Lower leg skin (tissue), 4 donors: ENCODE measurements at regions not wholly inside any gene's neighbourhood (a gene's known extent, or its start where the extent isn't known, plus 50 kb on each side); places are given as distances from the start of the nearest gene placed in this dataset.

Experiments used
- DNase-seq, 2 donors: peaks; one replicate each; pipeline ENCODE4 v3.0.0-alpha.2; 2019; ENCODE audit warnings: low spot score in 2 of 2
- H3K4me3 ChIP-seq: fragments of 200-600 bp; sonication (generic); 2 replicates; pipeline ENCODE4 v1.5.1; 2017; ENCODE audit warnings: mild to moderate bottlenecking, low read depth; ENCODE audit not compliant: poor library complexity, severe bottlenecking
- CTCF ChIP-seq, 3 donors: fragments of 450-650 bp; IDR thresholded peaks; one replicate each; pipeline ENCODE4 v1.5.1; 2016; ENCODE audit warnings: antibody characterized with exemption in 3 of 3, mild to moderate bottlenecking in 3 of 3, moderate library complexity in 2 of 3
- POLR2A ChIP-seq, 2 donors: fragments of 450-650 bp; IDR thresholded peaks; one replicate each; pipeline ENCODE4 v1.6.1; 2016 to 2017; ENCODE audit warnings: antibody characterized with exemption in 2 of 2, mild to moderate bottlenecking in 1 of 2, moderate library complexity in 1 of 2
- WGBS, 2 donors: methylation state at CpG; one replicate each; pipeline ENCODE4 v1.1.5; 2018; 5-methylcytosine and 5-hydroxymethylcytosine counted together
- intact Hi-C: fragments of 100-400 bp; cut with DNase I; formaldehyde crosslinking; loops from one replicate; pipeline ENCODE4 v1.15.0; 2023; ENCODE audit warnings: low total_unique reads

GRCh38 chr2:8579485-8580085 lies 102.3 kb upstream of the ID2 start:
- no peak for DNase-seq
- TF ChIP-seq CTCF (IDR thresholded peaks at IDR 0.05) (no peak), POLR2A (IDR thresholded peaks at IDR 0.05) (no peak)
- intact Hi-C loops, result no loop called here
- 74 to 84% methylated on average over 6 of the region's 6 CpGs for WGBS, 2 donors
- no peak overlapping the region for H3K4me3 ChIP-seq

GRCh38 chr2:8580316-8581233 lies 101.3 kb upstream of the ID2 start:
- TF ChIP-seq CTCF (IDR thresholded peaks at IDR 0.05) (no peak), POLR2A (IDR thresholded peaks at IDR 0.05) (no peak)
- intact Hi-C loops, result no loop called here
- DNase-seq, result peak in 1 of 2 donors; percentile 40
- 78 to 82% methylated on average over 16 of the region's 16 CpGs for WGBS, 2 donors
- H3K4me3 ChIP-seq, result no peak overlapping the region

GRCh38 chr2:8581234-8581561 lies 100.7 kb upstream of the ID2 start:
- DNase-seq, result peak in 1 of 2 donors; percentile 82
- intact Hi-C loops, result no loop called here
- no peak overlapping the region for H3K4me3 ChIP-seq
- TF ChIP-seq CTCF (IDR thresholded peaks at IDR 0.05), result no peak
- TF ChIP-seq POLR2A (IDR thresholded peaks at IDR 0.05), result no peak
- 85 to 93% methylated on average over 4 to 5 of the region's 6 CpGs for WGBS, 2 donors

- peak in 1 of 2 donors; percentile 78 for DNase-seq
- no peak for TF ChIP-seq CTCF (IDR thresholded peaks at IDR 0.05)
- intact Hi-C loops, result no loop called here
- no peak overlapping the region for H3K4me3 ChIP-seq
- WGBS, 2 donors, result 98 to 100% methylated on average over 6 of the region's 6 CpGs
These were observed 100.2 kb upstream of the ID2 start for GRCh38 chr2:8581601-8582041.

- intact Hi-C loops, result no loop called here
- WGBS, 2 donors, result 87 to 92% methylated on average over 4 of the region's 4 CpGs
- DNase-seq, result peak in 1 of 2 donors; percentile 65
These were observed 99.7 kb upstream of the ID2 start for GRCh38 chr2:8582191-8582590.

More at GRCh38 chr2:8582191-8582590, 99.7 kb upstream of the ID2 start:
- no peak for TF ChIP-seq POLR2A (IDR thresholded peaks at IDR 0.05)
- TF ChIP-seq CTCF (IDR thresholded peaks at IDR 0.05), result no peak
- H3K4me3 ChIP-seq, result no peak overlapping the region
